Endometrium (tissue), 2 donors: ENCODE measurements at regions not wholly inside any gene's neighbourhood (a gene's known extent, or its start where the extent isn't known, plus 50 kb on each side); places are given as distances from the start of the nearest gene placed in this dataset.

Experiments
- FAIRE-seq: peaks from 2 replicates; lab custom pipeline; 2012; peaks lifted over from hg19 to GRCh38; lab: Jason Lieb, UNC
- donor health status: control.
- donor health status: control.

- no peak for FAIRE-seq
Observed at GRCh38 chr2:207449642-207450165, 80.1 kb upstream of the CREB1 start.

- FAIRE-seq, result no peak
Observed at GRCh38 chr2:207450186-207450585, 79.6 kb upstream of the CREB1 start.

GRCh38 chr2:207458582-207458981, 71.2 kb upstream of the CREB1 start:
- FAIRE-seq, result no peak

- FAIRE-seq, result no peak
Observed at GRCh38 chr2:207459990-207460757, 69.6 kb upstream of the CREB1 start.

GRCh38 chr2:207463433-207463832, 66.3 kb upstream of the CREB1 start:
- FAIRE-seq, result no peak

GRCh38 chr2:207464007-207464406, 65.8 kb upstream of the CREB1 start:
- FAIRE-seq, result no peak

GRCh38 chr2:207465894-207466293, 63.9 kb upstream of the CREB1 start:
- FAIRE-seq, result no peak

- peak; percentile 67 for FAIRE-seq
Observed at GRCh38 chr2:207467716-207468347, 61.9 kb upstream of the CREB1 start.

GRCh38 chr2:207468488-207468887, 61.3 kb upstream of the CREB1 start:
- FAIRE-seq, result no peak

- FAIRE-seq, result no peak
Observed at GRCh38 chr2:207469451-207469850, 60.3 kb upstream of the CREB1 start.

- no peak for FAIRE-seq
Observed at GRCh38 chr2:207469943-207470729, 59.6 kb upstream of the CREB1 start.

GRCh38 chr2:207471261-207471660, 58.5 kb upstream of the CREB1 start:
- no peak for FAIRE-seq

- FAIRE-seq, result no peak
Observed at GRCh38 chr2:207472343-207473048, 57.3 kb upstream of the CREB1 start.

- FAIRE-seq, result no peak
Observed at GRCh38 chr2:207473049-207473930, 56.5 kb upstream of the CREB1 start.

GRCh38 chr2:207473931-207474235, 55.9 kb upstream of the CREB1 start:
- no peak for FAIRE-seq

- peak; percentile 83 for FAIRE-seq
Observed at GRCh38 chr2:207474863-207475485, 54.8 kb upstream of the CREB1 start.

- FAIRE-seq, result no peak
Observed at GRCh38 chr2:207475546-207475945, 54.2 kb upstream of the CREB1 start.

- no peak for FAIRE-seq
Observed at GRCh38 chr2:207477896-207478295, 51.9 kb upstream of the CREB1 start.

GRCh38 chr2:207478572-207478971, 51.2 kb upstream of the CREB1 start:
- FAIRE-seq, result no peak

GRCh38 chr2:207479198-207479785, 50.5 kb upstream of the CREB1 start:
- no peak for FAIRE-seq
